GM12892 (cell line): ENCODE measurements at regions not wholly inside any gene's neighbourhood (a gene's known extent, or its start where the extent isn't known, plus 50 kb on each side); places are given as distances from the start of the nearest gene placed in this dataset.

ENCODE experiments used
- POLR2AphosphoS5 ChIP-seq: IDR thresholded peaks from 2 replicates; pipeline ENCODE4 v1.6.1; 2011; ENCODE audit warnings: low read depth, low read length, control low read depth
- TAF1 ChIP-seq: IDR thresholded peaks from 2 replicates; pipeline ENCODE4 v1.6.1; 2011; ENCODE audit warnings: low read depth, mild to moderate bottlenecking, control low read depth, low read length, borderline replicate concordance

DNA sequence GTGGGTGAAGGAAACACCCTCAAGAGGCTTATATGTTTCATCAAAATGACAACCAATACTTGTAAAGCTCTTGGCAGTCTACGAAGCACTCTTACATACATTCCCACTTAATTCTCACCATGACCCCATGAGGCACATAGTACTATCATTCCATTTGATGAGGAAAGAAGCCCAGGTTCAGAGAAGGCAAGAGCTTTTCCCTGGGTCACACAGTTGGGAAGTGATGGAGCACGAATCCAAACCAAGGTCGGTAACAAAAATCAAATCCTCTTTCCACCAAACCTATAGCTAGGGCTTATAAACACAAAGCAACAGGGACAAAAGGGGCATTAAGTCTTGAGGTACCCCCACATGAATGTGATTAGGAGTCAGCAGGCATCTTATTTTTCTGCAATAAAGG is 187.1 kb downstream of the UACA start:
- no peak for TF ChIP-seq TAF1
- no peak for TF ChIP-seq POLR2AphosphoS5
